GM20000 (cell line): ENCODE measurements at regions not wholly inside any gene's neighbourhood (a gene's known extent, or its start where the extent isn't known, plus 50 kb on each side); places are given as distances from the start of the nearest gene placed in this dataset.

Experiments
- DNase-seq: peaks from one replicate; pipeline ENCODE4 v3.0.0; 2012; ENCODE audit warnings: low spot score
- TF ChIP-seq, protein P1 (sequence below): IDR thresholded peaks from 2 replicates; pipeline ENCODE4 v1.5.1; 2012; ENCODE audit warnings: mild to moderate bottlenecking, control low read depth; ENCODE audit errors: extremely low read depth, missing control alignments

DNA sequence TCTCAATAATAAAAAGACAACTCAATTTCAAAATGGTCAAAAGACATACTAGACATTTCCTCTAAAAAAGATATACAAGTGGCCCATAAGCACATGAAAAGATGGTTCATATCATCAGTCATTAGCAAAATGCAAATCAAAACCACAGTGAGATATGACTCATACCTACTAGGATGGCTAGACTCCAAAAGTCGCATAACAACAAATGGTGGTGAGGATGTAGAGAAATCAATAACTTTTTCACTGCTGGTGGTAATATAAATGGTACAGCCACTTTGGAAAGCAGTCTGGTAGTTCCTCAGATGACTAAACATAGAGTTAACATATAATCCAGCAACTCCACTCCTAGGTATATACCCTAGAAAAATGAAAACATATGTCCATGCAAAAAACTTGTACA lies 242.3 kb upstream of the NOL4 start:
- TF ChIP-seq, protein P1, sequence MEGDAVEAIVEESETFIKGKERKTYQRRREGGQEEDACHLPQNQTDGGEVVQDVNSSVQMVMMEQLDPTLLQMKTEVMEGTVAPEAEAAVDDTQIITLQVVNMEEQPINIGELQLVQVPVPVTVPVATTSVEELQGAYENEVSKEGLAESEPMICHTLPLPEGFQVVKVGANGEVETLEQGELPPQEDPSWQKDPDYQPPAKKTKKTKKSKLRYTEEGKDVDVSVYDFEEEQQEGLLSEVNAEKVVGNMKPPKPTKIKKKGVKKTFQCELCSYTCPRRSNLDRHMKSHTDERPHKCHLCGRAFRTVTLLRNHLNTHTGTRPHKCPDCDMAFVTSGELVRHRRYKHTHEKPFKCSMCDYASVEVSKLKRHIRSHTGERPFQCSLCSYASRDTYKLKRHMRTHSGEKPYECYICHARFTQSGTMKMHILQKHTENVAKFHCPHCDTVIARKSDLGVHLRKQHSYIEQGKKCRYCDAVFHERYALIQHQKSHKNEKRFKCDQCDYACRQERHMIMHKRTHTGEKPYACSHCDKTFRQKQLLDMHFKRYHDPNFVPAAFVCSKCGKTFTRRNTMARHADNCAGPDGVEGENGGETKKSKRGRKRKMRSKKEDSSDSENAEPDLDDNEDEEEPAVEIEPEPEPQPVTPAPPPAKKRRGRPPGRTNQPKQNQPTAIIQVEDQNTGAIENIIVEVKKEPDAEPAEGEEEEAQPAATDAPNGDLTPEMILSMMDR, result no peak
- DNase-seq, result no peak

DNA sequence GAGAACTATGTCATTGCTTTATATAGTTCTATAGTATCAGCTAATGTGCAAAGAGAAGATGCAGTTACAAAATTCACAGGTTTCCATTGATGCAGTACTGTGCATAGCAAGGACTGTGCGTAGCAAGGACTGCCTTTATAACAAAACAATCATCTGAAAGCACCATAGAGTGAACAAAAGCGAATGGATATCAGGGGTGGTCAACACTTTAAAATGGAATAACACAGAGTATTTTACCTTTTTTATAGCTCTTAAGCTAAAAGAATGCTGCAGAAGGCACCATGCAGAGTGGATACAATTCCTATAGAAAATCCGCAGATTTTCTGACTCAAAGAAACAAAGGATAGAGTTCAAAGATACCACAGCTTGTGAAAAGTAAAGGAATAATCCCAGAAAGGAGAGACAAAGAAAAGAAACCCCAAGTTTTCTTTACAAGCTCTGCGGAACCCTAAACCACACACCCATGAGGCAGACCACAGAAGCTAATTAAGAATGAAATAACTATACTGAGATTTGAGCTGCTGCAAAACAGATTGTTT lies 229.9 kb upstream of the DTNA start:
- TF ChIP-seq, protein P1, result no peak

DNA sequence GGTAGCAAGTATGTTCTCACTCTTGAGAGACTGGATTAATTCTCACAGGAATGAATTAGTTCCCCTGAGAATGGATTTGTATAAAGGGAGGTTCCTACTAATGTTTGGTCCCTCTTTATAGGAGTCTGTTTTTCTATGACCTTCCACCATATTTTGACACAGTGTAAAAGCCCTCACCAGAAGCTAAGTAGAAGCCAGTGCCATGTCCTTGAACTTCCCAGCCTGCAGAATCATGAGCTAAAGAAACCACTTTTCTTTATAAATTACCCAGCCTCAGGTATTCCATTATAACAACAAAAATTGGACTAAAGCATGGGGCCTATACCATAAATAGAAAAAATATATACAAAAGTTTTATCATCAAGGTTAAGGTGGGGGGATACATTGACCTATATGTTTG lies 227.9 kb upstream of the DTNA start:
- no peak for DNase-seq
- TF ChIP-seq, protein P1, result no peak

More for the DNA sequence above, 229.9 kb upstream of the DTNA start:
- no peak for DNase-seq

DNA sequence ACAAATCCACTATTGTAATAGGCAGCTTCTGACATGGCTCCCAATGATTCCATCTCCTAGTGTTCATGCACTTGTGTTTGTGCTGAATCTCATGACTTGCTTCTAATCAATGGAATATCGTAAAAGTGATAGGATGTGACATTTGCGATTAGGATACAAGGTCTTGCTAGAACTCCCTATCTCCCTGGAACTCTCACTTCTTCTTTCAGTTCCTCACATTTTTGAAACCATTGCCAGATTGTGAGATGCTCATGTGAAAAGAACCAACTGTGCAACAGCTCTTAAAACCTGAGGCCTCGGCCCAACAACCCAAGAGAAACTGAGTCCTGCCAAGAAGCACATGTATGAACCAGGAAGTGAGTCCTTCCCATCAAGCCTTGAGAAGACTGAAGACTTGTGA lies 226.9 kb upstream of the DTNA start:
- no peak for DNase-seq
- TF ChIP-seq, protein P1, result no peak

DNA sequence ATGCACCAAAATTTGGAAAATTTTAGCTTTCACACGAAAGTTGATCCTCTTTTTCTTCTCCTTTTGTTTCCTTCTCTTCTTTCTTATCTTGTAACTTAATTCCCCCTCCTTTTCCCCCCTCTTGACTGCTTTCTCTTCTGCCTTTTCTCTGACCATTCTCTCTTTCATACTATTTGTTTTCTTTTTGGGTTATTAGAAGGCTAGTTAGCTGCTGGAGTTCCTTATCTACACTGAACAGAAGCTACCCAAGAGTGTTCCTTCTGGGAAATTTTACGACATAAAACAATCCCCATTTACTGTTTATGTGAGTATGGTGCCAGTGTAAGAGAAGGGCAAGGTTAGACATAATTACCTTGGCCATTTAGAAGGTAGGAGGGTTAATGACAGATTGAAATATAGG lies 218.4 kb upstream of the DTNA start:
- TF ChIP-seq, protein P1, result no peak
- no peak for DNase-seq

DNA sequence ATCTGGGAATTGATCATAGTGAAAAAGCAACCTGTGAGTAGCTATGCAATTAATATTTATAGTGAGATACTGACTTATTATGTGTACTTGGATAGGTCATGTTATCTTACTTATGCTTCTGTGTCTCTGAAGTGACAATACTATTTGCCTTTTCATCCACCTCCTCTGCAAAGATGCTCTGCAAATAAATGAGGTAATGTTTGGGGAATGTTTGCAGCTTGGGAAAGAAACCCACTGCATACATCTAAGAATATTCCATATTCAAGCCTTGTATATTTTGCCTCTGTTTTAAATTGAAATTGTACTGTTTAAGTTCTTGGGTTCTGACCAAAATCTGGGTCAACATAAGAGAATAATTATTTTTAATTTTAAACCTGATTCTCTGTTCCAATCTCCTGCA lies 217.4 kb upstream of the DTNA start:
- TF ChIP-seq, protein P1, result no peak
- no peak for DNase-seq

DNA sequence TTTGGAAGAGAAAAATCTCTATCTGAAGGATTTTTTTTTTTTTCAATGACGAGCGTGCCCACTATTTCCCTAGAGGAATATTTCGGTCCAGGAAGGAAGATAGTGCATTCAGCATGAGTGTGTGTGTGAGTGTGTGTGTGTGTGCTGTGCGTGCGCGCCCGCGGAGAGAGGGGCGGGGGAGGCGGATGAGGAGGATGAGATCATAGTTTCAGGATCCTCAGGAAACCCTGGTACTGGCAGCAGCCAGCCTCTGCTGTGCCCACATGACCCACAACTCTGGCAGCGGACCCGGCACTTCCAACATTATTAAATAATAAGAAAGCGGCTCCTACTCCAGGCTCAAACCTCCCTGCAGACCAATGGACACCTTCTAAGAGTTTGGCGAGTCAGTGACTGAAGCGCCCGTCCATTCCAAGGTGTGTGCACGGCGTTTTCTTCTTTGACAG lies 217.0 kb upstream of the DTNA start:
- TF ChIP-seq, protein P1, result no peak
- DNase-seq, result peak; percentile 29
